SIG-M5 treated with dmso at 0.1 percent for 504 hours (cell line): ENCODE measurements at regions not wholly inside any gene's neighbourhood (a gene's known extent, or its start where the extent isn't known, plus 50 kb on each side); places are given as distances from the start of the nearest gene placed in this dataset.
A peak's percentile ranks its signal among the peaks of the same experiment; 100 is the strongest.
"Not testable (repeated sequence)": the region's sequence is repeated elsewhere in the genome, so short reads cannot be mapped to it uniquely, and the experiment has no call there.

Experiments used
- DNase-seq: peaks from one replicate; lab custom pipeline; 2025; ENCODE audit not compliant: unreplicated experiment; lab: John Stamatoyannopoulos, UW

- no peak for DNase-seq
Observed at GRCh38 chr5:124956471-124957029, 210.1 kb upstream of the ZNF608 start.

GRCh38 chr5:124957063-124957462, 210.6 kb upstream of the ZNF608 start:
- no peak for DNase-seq

GRCh38 chr5:124960266-124960665, 213.8 kb upstream of the ZNF608 start:
- DNase-seq = no peak

- DNase-seq = no peak
Observed at GRCh38 chr5:124961521-124961920, 215.1 kb upstream of the ZNF608 start.

- no peak for DNase-seq
Observed at GRCh38 chr5:124962111-124962510, 215.7 kb upstream of the ZNF608 start.

GRCh38 chr5:124962735-124963134, 216.3 kb upstream of the ZNF608 start:
- no peak for DNase-seq

GRCh38 chr5:124963236-124963919, 216.9 kb upstream of the ZNF608 start:
- DNase-seq = peak; percentile 94

GRCh38 chr5:124966741-124967140, 220.3 kb upstream of the ZNF608 start:
- DNase-seq = not testable (repeated sequence)

GRCh38 chr5:124970381-124970780, 223.9 kb upstream of the ZNF608 start:
- DNase-seq = not testable (repeated sequence)

- no peak for DNase-seq
Observed at GRCh38 chr5:124972703-124973102, 226.3 kb upstream of the ZNF608 start.

- no peak for DNase-seq
Observed at GRCh38 chr5:124973661-124974060, 227.2 kb upstream of the ZNF608 start.

GRCh38 chr5:124976086-124976485, 229.6 kb upstream of the ZNF608 start:
- DNase-seq = no peak

- no peak for DNase-seq
Observed at GRCh38 chr5:124979251-124979650, 232.8 kb upstream of the ZNF608 start.

- DNase-seq = no peak
Observed at GRCh38 chr5:124980163-124980941, 233.9 kb upstream of the ZNF608 start.

- no peak for DNase-seq
Observed at GRCh38 chr5:124981901-124982300, 235.5 kb upstream of the ZNF608 start.

- no peak for DNase-seq
Observed at GRCh38 chr5:124986170-124986569, 239.7 kb upstream of the ZNF608 start.

- DNase-seq = no peak
Observed at GRCh38 chr5:124986667-124987066, 240.2 kb upstream of the ZNF608 start.

GRCh38 chr5:124987786-124988185, 241.3 kb upstream of the ZNF608 start:
- DNase-seq = not testable (repeated sequence)

- no peak for DNase-seq
Observed at GRCh38 chr5:124990723-124991122, 244.3 kb upstream of the ZNF608 start.

- no peak for DNase-seq
Observed at GRCh38 chr5:124995421-124995820, 249.0 kb upstream of the ZNF608 start.

- no peak for DNase-seq
Observed at GRCh38 chr5:124996023-124996763, 249.8 kb upstream of the ZNF608 start.

GRCh38 chr5:124996764-124997077, 250.3 kb upstream of the ZNF608 start:
- no peak for DNase-seq
